ENCODE measurements at regions not wholly inside any gene's neighbourhood (a gene's known extent, or its start where the extent isn't known, plus 50 kb on each side); places are given as distances from the start of the nearest gene placed in this dataset.
"Not testable (repeated sequence)": the region's sequence is repeated elsewhere in the genome, so short reads cannot be mapped to it uniquely, and the experiment has no call there.

DNA sequence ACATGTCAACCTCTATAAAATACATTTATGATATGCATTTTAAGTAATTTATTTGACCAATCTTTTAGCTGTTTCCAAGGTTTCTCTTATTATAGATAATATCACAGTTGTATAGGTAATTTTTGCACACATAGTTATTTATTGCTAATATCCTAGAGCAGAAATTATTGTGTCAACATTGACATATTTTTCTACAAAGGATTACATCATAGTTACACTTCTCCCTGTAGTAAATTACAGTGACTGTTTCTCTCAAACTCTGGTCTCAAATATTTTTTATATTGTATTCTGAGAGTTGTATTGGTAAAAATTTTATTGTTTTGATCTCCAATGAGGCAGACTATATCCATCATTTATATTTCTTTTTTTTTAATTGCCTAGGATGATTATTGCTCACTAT lies 714.4 kb upstream of the CDH6 start:
- DNase-seq (ENCODE audit: low read depth in 2 of 2), result no peak

DNA sequence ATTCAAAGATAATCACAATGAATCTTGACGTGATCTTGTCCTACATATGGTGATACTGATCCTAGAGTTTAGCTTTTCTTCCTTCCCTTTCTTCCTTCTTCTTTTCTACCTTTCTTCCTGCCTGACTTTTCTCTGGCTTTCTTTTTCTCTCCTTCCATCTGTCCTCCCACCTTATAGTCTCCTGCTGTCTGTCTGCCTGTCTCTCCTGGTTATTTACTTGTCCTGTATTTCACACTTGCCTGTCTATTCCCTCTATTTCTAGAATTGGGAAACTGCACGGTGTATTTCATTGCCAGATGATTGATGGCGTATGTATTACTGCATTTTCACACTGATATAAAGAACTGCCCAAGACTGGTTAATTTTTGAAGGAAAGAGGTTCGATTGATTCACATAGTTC lies 718.1 kb upstream of the CDH6 start:
- no peak for DNase-seq (ENCODE audit: low read depth in 2 of 2)

DNA sequence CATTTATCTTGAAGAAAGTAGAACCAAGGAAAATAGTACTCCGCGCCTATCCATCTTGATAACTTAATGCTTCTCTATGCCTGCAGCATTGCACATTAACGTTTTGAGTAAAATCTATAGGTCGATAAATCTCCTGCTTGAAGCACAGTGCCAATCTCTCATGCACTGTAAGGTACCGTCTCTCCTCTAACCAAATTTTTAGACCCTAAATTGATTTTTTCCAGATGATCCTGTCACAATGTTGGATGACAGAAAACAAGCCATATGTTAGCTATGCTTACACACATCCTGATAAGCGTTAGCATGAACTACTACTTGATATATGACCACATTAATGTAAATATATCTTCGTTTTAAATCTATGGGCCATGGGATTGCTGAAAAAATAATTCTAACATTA lies 723.8 kb upstream of the CDH6 start:
- DNase-seq (ENCODE audit: low read depth in 2 of 2), result no peak

DNA sequence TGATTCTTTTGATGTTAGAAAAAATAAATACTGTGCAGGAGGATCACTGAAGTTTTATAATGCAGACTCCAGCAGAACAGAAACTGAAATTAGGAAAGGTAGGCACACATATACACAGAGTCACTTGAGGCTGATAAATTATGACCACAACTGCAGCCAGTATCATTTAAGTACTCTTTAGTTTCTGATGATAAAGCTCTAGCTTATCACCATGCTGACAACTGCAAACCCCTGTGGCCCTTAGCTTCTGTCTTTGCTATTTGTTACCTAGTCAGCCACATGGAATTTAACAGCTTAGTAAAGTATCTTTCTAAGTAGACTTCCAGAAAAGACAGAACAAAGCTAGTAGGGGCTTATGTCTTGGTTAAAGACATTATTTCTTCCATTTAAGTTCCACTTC lies 734.8 kb upstream of the CDH6 start:
- no peak for DNase-seq (ENCODE audit: low read depth in 2 of 2)

DNA sequence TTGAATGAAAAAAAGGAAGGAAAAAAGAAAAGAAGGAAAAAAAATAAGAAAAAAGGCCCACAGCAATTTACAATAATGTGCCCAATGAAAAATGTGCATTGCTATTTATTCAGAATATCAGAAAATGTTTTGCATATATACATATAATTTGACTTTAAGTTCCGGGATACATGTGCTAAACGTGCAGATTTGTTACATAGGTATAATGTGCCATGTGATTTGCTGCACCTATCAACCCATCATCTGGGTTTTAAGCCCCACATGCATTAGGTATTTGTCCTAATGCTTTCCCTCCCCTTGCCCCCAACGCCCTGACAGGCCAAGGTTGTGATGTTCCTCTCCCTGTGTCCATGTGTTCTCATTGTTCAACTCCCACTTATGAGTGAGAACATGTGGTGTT lies 738.0 kb upstream of the CDH6 start:
- DNase-seq (ENCODE audit: low read depth in 2 of 2), result not testable (repeated sequence)

DNA sequence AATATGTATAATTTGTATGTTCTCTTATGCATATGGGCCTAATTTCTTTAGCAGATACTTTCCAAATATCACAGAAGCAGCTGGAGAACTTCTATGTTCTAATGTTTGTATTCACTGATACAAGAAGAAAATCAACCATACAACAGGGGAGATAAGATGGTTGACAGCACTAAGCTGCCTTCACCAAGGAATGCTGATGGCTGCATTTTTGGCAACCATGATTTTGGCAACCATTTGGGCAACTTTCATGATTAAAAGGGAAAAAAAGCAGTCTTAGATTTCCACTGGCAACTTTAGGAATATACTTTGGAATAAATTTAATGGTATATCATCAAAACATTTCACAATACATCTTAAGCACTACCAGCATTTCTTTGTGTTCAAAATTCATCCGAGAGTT lies 740.3 kb upstream of the CDH6 start:
- DNase-seq (ENCODE audit: low read depth in 2 of 2), result no peak

DNA sequence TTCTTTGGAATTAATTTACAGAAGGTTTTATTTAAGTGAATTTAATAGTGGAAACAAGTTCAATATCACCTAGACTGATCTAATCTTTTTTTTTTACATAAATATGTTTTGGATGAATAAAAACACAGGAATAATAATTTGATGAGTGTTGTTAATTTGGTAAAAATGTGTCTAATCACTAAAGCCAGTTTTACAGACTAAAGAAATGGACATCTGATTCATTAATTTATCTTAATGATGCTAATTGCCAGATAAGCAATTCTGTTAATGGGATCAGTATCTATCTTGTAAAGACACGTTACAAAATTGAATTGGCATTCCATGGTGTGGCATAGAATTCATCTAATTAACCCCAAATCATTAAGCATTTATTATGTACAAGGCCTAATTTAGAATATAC lies 743.3 kb upstream of the CDH6 start:
- DNase-seq (ENCODE audit: low read depth in 2 of 2), result no peak

DNA sequence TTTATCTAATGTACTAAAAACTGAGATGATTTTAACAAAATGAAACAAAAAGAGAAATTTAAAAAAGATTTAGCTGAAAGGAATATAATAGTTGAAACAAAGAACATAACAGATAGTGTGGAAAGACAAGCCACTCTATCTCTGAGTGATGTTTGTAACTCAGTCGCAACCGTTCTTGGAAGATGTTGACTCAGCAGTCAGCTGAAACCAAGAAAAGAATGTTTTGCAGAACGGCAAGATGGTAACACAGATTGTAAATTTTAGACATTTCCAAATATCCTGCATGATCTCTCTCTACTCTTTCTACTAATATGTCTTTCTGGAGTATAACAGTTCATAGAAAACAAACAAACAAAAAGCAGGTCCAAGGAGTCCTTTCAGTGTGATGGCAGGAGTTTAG lies 746.1 kb upstream of the CDH6 start:
- no peak for DNase-seq (ENCODE audit: low read depth in 2 of 2)

DNA sequence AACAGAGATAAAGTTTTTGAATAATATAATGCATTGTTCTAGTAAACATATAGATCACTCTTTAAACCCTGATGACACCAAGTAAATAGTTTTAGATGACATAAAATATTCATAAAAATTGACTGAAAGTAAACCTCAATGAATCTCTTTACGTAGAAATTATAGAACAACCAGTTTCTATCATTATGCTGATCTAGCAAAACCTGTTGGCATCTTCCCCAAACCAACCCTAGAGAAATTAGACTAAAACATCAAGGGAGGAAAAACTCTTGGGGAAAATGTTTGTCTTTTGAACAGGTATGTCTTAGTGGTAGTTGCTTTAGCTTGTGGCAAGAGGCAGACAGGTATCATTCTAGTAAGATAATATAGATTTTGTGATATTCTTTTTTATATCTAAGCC lies 747.0 kb upstream of the CDH6 start:
- DNase-seq (ENCODE audit: low read depth in 2 of 2), result no peak

DNA sequence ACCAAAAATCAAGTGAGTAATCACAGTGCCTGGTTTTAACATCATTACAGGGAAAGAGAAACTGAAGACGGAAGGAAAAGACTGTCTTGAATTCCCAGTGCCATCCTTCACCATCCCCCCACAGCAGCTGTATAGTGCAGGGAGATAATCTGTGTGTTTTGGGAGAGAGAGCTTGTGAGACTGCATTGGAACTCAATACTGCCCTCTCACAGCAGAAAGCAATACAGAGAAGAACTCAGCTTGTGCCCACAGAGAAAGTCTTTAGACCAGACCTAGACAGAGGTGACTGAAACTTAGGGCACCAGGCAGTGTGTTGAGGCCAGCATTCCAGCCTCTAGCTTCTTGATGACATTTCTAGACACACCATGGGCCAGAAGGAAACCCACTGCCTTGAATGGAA lies 754.7 kb upstream of the CDH6 start:
- no peak for DNase-seq (ENCODE audit: low read depth in 2 of 2)

DNA sequence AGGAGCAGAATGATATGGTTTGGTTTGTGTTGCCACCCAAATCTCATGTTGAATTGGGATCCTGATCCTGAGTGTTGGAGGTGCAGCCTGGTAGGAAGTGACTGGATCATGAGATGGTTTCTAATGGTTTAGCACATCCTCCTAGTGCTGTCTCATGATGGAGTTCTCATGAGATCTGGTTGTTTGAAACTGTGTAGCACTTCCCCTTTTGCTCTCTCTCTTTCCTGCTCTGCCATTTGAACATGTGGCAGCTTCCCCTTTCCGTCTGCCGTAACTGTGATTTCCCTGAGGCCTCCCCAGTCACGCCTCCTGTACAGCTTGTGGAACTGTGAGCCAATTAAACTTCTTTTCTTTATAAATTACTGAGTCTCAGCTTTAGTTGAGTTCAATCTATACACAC lies 756.8 kb upstream of the CDH6 start:
- no peak for DNase-seq (ENCODE audit: low read depth in 2 of 2)

DNA sequence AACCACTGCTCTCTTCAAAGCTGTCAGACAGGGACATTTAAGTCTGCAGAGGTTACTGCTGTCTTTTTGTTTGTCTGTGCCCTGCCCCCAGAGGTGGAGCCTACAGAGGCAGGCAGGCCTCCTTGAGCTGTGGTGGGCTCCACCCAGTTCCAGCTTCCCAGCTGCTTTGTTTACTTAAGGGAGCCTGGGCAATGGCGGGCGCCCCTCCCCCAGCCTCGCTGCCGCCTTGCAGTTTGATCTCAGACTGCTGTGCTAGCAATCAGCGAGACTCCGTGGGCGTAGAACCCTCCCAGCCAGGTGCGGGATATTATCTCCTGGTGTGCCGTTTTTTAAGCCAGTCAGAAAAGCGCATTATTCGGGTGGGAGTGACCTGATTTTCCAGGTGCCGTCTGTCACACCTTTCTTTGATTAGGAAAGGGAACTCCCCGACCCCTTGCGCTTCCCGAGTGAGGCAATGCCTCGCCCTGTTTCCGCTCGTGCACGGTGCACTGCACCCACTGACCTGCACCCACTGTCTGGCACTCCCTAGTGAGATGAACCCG lies 764.5 kb upstream of the CDH6 start:
- DNase-seq (ENCODE audit: low read depth in 2 of 2), result not testable (repeated sequence)

DNA sequence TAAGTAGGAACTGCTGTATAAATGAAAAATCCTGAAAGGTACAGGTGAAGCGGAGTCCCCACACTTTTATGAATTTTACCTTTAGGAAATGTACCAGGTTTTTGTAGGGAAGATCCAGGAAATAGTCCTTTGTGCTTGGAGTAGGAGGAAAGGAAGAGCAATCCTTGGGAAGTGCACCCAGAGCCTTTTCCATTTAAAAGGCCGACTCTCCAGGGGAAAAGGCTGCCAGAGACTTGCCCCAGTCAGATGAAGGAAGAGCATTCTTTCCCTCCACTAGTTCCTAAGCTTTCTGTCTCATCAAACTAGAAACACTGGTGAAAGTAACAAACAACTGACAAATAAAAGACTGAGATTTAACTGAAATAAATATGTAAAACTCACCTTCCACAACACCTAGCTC lies 779.4 kb upstream of the CDH6 start:
- DNase-seq (ENCODE audit: low read depth in 2 of 2), result no peak

DNA sequence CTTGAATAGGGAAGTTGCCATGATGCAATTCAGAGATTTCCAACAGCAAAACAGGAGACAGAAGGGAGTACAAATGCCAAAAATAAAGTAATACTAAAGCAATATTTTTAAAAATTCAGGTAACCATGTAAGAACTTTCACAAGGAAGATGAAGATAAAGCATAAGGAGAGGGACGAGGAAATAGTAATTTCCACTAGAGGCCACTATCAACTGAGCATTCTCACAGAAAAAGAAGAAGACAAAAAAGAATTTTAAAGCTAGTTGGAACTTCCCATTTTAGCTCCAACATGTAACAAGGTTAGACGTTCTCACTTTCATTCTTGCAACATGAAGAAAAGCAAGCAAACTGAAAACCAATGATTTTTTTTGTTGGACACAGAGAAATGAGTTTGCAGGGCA lies 779.9 kb upstream of the CDH6 start:
- DNase-seq (ENCODE audit: low read depth in 2 of 2), result no peak

DNA sequence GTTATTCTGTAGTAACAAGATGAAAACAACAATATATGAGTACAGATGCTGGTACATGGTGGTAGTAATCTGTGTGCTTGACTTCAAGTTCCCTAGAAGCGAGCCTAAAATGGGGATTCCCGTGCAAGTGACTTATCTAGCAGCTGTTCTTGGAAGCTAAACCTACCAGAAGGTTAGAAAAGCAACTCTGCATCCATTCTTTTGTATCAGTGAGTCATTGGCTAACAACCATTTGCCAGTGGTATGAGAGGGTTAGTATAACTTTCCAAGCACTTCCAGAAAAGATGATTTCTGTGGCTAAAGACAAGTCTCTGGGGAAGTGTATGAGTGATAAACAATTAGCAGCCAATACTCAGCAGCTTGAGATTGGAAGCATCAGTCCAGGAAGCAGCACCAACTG lies 787.7 kb upstream of the CDH6 start:
- DNase-seq (ENCODE audit: low read depth in 2 of 2), result no peak

DNA sequence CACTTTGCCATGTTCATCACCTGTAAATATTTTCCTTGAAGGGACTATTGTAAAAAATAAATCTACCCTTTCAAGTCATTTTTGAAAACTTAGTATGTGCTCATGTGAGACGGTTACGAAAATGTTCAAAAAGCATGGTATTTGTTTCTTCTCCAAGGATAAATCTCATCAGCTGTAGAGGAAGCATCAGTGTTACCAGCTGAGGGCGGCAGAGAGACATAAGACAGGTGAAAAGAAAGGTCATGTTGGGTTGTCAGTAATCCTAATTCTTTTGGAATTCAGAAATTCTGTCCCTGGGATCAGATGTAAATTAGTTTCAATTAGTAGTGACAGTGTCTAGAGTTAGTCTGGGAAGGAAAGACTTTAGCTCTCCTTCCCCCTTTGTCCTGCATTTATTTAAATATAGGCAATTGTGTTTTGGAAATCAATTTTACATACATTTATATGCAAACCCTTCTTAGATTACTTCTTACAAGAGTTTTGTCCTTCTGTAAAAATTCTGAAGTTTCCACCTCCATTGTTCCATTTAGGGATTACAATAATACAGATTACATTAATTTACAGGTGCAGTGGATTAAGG lies 791.9 kb upstream of the CDH6 start:
- no peak for DNase-seq (ENCODE audit: low read depth in 2 of 2)

DNA sequence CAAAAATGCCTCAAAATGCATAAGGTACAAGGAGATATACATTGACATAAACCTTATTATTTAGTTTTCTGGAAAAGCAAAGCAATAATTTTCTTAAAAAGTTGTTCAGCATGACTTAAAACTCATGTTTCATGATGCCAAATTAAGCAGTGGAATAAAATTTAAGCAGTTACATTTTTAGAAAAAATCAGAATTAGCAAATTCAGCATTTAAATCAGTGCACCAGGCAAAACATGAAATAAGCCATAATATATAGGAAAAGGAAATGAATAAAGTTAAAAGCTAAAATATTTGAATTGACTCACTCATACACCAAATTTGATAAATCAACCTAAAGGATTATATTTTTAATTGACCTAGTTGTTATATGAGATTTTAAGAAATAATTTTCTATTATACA lies 795.1 kb upstream of the CDH6 start:
- DNase-seq (ENCODE audit: low read depth in 2 of 2), result no peak

DNA sequence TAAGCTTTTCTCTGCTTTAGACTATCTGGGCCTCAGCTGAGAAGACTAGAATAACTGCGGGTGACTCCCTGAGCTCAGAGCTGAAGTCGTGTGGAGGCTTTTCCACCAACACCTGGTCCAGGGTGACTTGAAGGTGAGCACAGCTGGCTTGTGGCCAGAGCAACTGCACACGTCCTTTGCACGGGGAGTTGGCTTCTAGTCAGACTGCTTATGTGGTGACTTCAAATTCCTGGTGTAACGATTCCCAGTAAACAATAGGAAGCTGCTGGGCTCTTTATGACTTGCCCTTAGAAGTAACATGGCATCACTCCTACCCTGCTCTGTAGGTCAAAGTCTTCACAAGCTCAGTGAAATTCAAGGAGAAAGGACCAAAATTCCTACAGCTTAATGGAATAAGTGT lies 800.6 kb upstream of the CDH6 start:
- DNase-seq (ENCODE audit: low read depth in 2 of 2), result no peak

DNA sequence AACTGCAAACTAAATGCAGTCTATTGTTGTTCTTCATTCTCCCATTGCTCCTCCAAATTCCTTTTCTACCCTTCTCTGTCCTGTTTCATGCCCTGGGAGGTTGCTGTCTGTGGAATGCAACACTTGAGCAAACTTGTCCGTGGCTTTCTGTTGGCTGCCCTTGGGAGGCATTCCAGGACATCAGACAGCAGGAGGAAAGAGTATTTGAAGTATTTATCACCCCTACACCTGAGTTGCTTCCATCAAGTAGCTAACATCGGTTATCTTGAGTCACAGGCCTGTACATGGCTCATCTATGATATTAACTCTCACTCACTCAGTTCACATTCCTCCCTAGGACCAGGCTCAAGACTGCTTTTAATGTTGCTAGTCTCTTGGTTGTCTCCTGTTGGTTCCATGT lies 803.4 kb upstream of the CDH6 start:
- no peak for DNase-seq (ENCODE audit: low read depth in 2 of 2)

DNA sequence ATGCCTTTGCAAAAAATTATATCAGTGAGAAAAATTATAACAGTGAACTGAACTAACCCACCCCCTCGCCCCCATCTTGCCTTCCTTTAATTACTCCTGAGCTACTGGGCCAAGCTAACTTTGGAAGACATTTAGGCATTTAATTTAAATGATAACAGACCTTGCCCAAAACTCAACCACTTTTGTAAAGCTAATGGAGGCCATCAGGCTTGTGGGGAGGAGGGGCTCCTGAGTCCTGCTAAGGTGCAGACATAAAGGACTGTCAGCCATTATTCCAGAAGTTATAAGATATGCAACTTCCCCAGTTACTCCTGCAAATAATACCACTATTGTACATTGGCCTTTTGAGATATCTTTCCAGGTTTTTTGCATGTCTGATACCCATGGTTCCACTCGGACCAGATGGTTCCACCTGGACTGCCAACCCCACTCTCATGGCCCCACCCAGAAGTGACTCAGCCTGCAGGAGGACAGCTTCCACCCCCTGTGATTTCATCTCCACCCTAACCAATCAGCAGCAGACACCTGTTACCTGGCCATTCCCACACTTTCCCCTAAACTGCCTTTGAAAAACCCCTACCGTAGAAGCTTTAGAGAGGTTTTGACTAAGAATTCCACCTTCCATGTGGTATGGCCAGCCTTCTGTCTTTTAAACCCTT lies 805.4 kb upstream of the CDH6 start:
- DNase-seq (ENCODE audit: low read depth in 2 of 2), result no peak

DNA sequence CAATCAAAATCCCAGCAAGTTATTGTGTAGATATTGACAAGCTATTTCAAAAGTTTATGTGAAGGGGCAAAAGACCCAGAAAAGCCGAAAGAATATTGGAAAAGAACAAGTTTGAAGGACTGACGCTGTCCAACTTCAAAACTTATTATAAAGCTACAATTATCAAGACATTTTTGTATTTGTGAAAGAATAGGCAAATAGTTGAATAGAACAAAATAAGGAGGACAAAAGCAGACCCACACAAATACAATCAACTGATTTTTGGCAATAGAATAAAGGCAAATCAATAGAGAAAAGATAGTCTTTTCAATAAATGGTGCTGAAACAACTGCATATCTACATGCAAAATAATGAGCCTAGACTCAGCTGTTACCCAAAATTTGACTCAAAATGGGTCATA lies 807.7 kb upstream of the CDH6 start:
- DNase-seq (ENCODE audit: low read depth in 2 of 2), result no peak

DNA sequence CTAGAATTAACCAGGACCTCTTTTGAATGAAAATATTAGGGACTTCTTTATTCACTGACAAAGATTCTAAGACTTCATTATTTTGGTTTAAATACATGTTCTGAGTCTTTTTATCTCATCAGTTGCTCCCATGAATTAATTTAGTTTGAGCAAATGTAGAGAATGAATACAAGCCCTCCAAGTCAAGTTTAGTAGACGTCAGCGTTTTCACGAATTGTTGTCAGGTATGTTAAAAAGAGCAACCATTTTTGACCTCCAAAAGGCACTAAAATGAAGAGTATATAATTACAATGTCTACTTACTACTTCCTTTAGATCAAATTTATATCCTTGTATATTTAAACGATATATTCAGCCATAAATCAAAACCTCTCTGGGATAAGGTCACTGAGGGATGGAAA lies 809.3 kb upstream of the CDH6 start:
- no peak for DNase-seq (ENCODE audit: low read depth in 2 of 2)

DNA sequence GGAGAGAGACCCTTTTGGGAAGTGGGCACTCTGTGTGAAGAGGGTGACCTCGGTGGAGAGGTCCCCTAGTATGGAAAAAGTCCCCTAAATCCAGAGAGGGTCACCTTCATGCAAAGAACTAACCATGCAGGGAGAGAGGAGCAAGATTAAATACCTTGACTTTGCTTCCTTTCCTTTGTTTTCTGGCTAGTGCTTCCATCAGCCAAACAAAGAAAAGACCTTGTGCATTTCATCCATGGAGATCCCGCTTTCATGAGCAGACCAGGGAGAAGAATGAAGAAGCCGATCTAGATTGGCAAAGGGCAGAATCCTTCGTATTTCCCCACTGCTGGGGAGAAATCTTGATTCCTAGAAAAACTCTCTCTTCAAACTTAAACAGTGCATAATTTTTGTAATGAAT lies 813.3 kb upstream of the CDH6 start:
- DNase-seq (ENCODE audit: low read depth in 2 of 2), result no peak

DNA sequence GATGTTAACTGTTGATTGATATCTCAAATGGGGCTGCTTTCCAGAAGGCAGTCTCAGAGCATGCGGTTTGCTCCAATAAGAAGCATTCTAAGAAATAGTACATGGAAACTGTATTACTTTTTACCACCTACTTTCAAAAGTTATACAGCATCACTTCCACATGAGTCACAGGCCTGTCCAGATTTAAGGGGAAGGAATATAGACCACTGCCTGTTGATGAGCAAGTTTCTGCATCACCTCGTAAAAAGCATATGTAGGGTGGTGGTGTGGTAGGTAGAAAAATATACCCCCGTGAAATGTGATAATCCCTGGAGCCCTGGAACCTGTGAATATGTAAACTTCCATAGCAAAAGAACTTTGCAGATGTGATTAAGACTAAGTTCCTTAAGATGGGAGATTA lies 816.6 kb upstream of the CDH6 start:
- DNase-seq (ENCODE audit: low read depth in 2 of 2), result no peak
